OCI-LY7 (cell line): ENCODE measurements at regions not wholly inside any gene's neighbourhood (a gene's known extent, or its start where the extent isn't known, plus 50 kb on each side); places are given as distances from the start of the nearest gene placed in this dataset.

Experiments
- EZH2phosphoT487 ChIP-seq: fragments of 200-600 bp; sonication (generic); IDR thresholded peaks from 2 replicates; pipeline ENCODE4 v1.6.1; 2018; ENCODE audit warnings: low read depth, borderline replicate concordance, mild to moderate bottlenecking, mixed run types, antibody characterized with exemption, low read length, moderate library complexity, mixed read lengths
- TF ChIP-seq, protein P1 (sequence below): fragments of 200-600 bp; sonication (generic); conservative IDR thresholded peaks from 2 replicates; pipeline ENCODE4 v1.5.1; 2014; ENCODE audit warnings: mild to moderate bottlenecking, antibody characterized with exemption, low read length, moderate library complexity, mixed read lengths

DNA sequence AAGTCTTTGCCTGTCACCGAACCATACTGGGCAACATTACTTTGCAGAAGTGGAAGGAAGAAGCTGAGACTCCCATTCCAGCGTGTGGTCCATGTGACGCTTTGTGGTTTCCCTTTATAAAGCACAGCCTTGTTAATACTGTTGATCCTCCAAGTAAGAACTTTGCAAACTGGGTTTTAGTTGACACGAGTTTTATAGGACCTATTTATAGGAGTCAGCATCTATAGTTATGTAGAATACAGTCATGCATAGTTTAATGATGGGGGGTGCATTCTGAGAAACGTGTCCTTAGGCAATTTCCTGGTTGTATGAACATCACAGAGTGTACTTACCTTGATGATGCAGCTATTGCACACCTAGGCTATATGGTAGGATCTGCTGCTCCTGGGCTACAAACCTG lies 1879.4 kb upstream of the TENM3 start:
- TF ChIP-seq, protein P1, sequence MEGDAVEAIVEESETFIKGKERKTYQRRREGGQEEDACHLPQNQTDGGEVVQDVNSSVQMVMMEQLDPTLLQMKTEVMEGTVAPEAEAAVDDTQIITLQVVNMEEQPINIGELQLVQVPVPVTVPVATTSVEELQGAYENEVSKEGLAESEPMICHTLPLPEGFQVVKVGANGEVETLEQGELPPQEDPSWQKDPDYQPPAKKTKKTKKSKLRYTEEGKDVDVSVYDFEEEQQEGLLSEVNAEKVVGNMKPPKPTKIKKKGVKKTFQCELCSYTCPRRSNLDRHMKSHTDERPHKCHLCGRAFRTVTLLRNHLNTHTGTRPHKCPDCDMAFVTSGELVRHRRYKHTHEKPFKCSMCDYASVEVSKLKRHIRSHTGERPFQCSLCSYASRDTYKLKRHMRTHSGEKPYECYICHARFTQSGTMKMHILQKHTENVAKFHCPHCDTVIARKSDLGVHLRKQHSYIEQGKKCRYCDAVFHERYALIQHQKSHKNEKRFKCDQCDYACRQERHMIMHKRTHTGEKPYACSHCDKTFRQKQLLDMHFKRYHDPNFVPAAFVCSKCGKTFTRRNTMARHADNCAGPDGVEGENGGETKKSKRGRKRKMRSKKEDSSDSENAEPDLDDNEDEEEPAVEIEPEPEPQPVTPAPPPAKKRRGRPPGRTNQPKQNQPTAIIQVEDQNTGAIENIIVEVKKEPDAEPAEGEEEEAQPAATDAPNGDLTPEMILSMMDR: no peak
- TF ChIP-seq EZH2phosphoT487: no peak
